ENCODE measurements at regions not wholly inside any gene's neighbourhood (a gene's known extent, or its start where the extent isn't known, plus 50 kb on each side); places are given as distances from the start of the nearest gene placed in this dataset.

GRCh38 chr3:110851736-110852135, 219.9 kb upstream of the NECTIN3 start:
- Histone ChIP-seq H3K36me3 (ENCODE audit: control insufficient read depth, insufficient read depth, low read length) (no peaks in the 10 kb centered on the region), H3K27me3 (ENCODE audit: control insufficient read depth, insufficient read depth, low read length) (no peaks in the 10 kb centered on the region), H3K4me3 (ENCODE audit: low read length) (no peak overlapping the region), H3K4me1 (ENCODE audit: control insufficient read depth, insufficient read depth, low read length) (no peaks in the 10 kb centered on the region), H3K27ac (ENCODE audit: low read length) (no peak overlapping the region), H3K9me3 (replicated peaks; ENCODE audit: control insufficient read depth, low read depth, low read length) (no peaks in the 10 kb centered on the region)
- no peak for DNase-seq

- no peak overlapping the region for H3K27ac ChIP-seq (ENCODE audit: low read length)
- no peak for DNase-seq
- no peak overlapping the region for H3K4me3 ChIP-seq (ENCODE audit: low read length)
- H3K4me1 ChIP-seq (ENCODE audit: control insufficient read depth, insufficient read depth, low read length): no peaks in the 10 kb centered on the region
- no peaks in the 10 kb centered on the region for H3K27me3 ChIP-seq (ENCODE audit: control insufficient read depth, insufficient read depth, low read length)
- H3K36me3 ChIP-seq (ENCODE audit: control insufficient read depth, insufficient read depth, low read length): no peaks in the 10 kb centered on the region
- no peaks in the 10 kb centered on the region for H3K9me3 ChIP-seq (replicated peaks; ENCODE audit: control insufficient read depth, low read depth, low read length)
- no CpG with 5 or more reads among the region's 2 CpGs for WGBS (ENCODE audit: insufficient coverage)
Measured at GRCh38 chr3:110855207-110855606, 216.4 kb upstream of the NECTIN3 start.

GRCh38 chr3:110856916-110857315, 214.7 kb upstream of the NECTIN3 start:
- no peaks in the 10 kb centered on the region for H3K27me3 ChIP-seq (ENCODE audit: control insufficient read depth, insufficient read depth, low read length)

GRCh38 chr3:110858549-110858948, 213.1 kb upstream of the NECTIN3 start:
- no peak overlapping the region for H3K4me3 ChIP-seq (ENCODE audit: low read length)
- H3K27me3 ChIP-seq (ENCODE audit: control insufficient read depth, insufficient read depth, low read length): no peaks in the 10 kb centered on the region
- no CpG with 5 or more reads among the region's 4 CpGs for WGBS (ENCODE audit: insufficient coverage)
- H3K4me1 ChIP-seq (ENCODE audit: control insufficient read depth, insufficient read depth, low read length): no peaks in the 10 kb centered on the region
- H3K9me3 ChIP-seq (replicated peaks; ENCODE audit: control insufficient read depth, low read depth, low read length): no peaks in the 10 kb centered on the region
- no peak overlapping the region for H3K27ac ChIP-seq (ENCODE audit: low read length)
- DNase-seq: no peak
- H3K36me3 ChIP-seq (ENCODE audit: control insufficient read depth, insufficient read depth, low read length): no peaks in the 10 kb centered on the region

More at GRCh38 chr3:110856916-110857315, 214.7 kb upstream of the NECTIN3 start:
- DNase-seq: no peak
- H3K4me1 ChIP-seq (ENCODE audit: control insufficient read depth, insufficient read depth, low read length): no peaks in the 10 kb centered on the region
- WGBS (ENCODE audit: insufficient coverage): 90% methylated on average over 2 of the region's 2 CpGs
- no peaks in the 10 kb centered on the region for H3K36me3 ChIP-seq (ENCODE audit: control insufficient read depth, insufficient read depth, low read length)
- no peaks in the 10 kb centered on the region for H3K9me3 ChIP-seq (replicated peaks; ENCODE audit: control insufficient read depth, low read depth, low read length)
- H3K4me3 ChIP-seq (ENCODE audit: low read length): no peak overlapping the region
- H3K27ac ChIP-seq (ENCODE audit: low read length): no peak overlapping the region

GRCh38 chr3:110859336-110859735, 212.3 kb upstream of the NECTIN3 start:
- Histone ChIP-seq H3K4me1 (ENCODE audit: control insufficient read depth, insufficient read depth, low read length) (no peaks in the 10 kb centered on the region), H3K36me3 (ENCODE audit: control insufficient read depth, insufficient read depth, low read length) (no peaks in the 10 kb centered on the region), H3K9me3 (replicated peaks; ENCODE audit: control insufficient read depth, low read depth, low read length) (no peaks in the 10 kb centered on the region), H3K4me3 (ENCODE audit: low read length) (no peak overlapping the region), H3K27me3 (ENCODE audit: control insufficient read depth, insufficient read depth, low read length) (no peaks in the 10 kb centered on the region), H3K27ac (ENCODE audit: low read length) (no peak overlapping the region)
- WGBS (ENCODE audit: insufficient coverage): no CpG with 5 or more reads among the region's 5 CpGs
- DNase-seq: no peak

GRCh38 chr3:110859993-110860392, 211.6 kb upstream of the NECTIN3 start:
- H3K27me3 ChIP-seq (ENCODE audit: control insufficient read depth, insufficient read depth, low read length): no peaks in the 10 kb centered on the region
- no peak overlapping the region for H3K27ac ChIP-seq (ENCODE audit: low read length)
- DNase-seq: no peak
- no peaks in the 10 kb centered on the region for H3K9me3 ChIP-seq (replicated peaks; ENCODE audit: control insufficient read depth, low read depth, low read length)
- no peaks in the 10 kb centered on the region for H3K36me3 ChIP-seq (ENCODE audit: control insufficient read depth, insufficient read depth, low read length)
- no peaks in the 10 kb centered on the region for H3K4me1 ChIP-seq (ENCODE audit: control insufficient read depth, insufficient read depth, low read length)
- H3K4me3 ChIP-seq (ENCODE audit: low read length): no peak overlapping the region
- no CpG with 5 or more reads among the region's 4 CpGs for whole genome bisulfite sequencing (ENCODE audit: insufficient coverage)

- Histone ChIP-seq H3K27me3 (ENCODE audit: control insufficient read depth, insufficient read depth, low read length) (no peaks in the 10 kb centered on the region), H3K27ac (ENCODE audit: low read length) (no peak overlapping the region), H3K9me3 (replicated peaks; ENCODE audit: control insufficient read depth, low read depth, low read length) (no peaks in the 10 kb centered on the region), H3K4me3 (ENCODE audit: low read length) (no peak overlapping the region), H3K4me1 (ENCODE audit: control insufficient read depth, insufficient read depth, low read length) (no peaks in the 10 kb centered on the region), H3K36me3 (ENCODE audit: control insufficient read depth, insufficient read depth, low read length) (no peaks in the 10 kb centered on the region)
- 60% methylated on average over 1 of the region's 4 CpGs for WGBS (ENCODE audit: insufficient coverage)
- no peak for DNase-seq
Measured at GRCh38 chr3:110865934-110866333, 205.7 kb upstream of the NECTIN3 start.

- no CpG with 5 or more reads among the region's 1 CpG for WGBS (ENCODE audit: insufficient coverage)
- H3K27ac ChIP-seq (ENCODE audit: low read length): no peak overlapping the region
- no peaks in the 10 kb centered on the region for H3K36me3 ChIP-seq (ENCODE audit: control insufficient read depth, insufficient read depth, low read length)
- H3K4me3 ChIP-seq (ENCODE audit: low read length): no peak overlapping the region
- H3K4me1 ChIP-seq (ENCODE audit: control insufficient read depth, insufficient read depth, low read length): no peaks in the 10 kb centered on the region
- no peaks in the 10 kb centered on the region for H3K9me3 ChIP-seq (replicated peaks; ENCODE audit: control insufficient read depth, low read depth, low read length)
- no peaks in the 10 kb centered on the region for H3K27me3 ChIP-seq (ENCODE audit: control insufficient read depth, insufficient read depth, low read length)
- DNase-seq: no peak
Measured at GRCh38 chr3:110868106-110868505, 203.5 kb upstream of the NECTIN3 start.

- no peak for DNase-seq
- Histone ChIP-seq H3K36me3 (ENCODE audit: control insufficient read depth, insufficient read depth, low read length) (no peaks in the 10 kb centered on the region), H3K27me3 (ENCODE audit: control insufficient read depth, insufficient read depth, low read length) (no peaks in the 10 kb centered on the region), H3K9me3 (replicated peaks; ENCODE audit: control insufficient read depth, low read depth, low read length) (no peaks in the 10 kb centered on the region), H3K4me1 (ENCODE audit: control insufficient read depth, insufficient read depth, low read length) (no peaks in the 10 kb centered on the region), H3K27ac (ENCODE audit: low read length) (no peak overlapping the region), H3K4me3 (ENCODE audit: low read length) (no peak overlapping the region)
- WGBS (ENCODE audit: insufficient coverage): 88% methylated on average over 1 of the region's 3 CpGs
Measured at GRCh38 chr3:110869736-110870135, 201.9 kb upstream of the NECTIN3 start.

GRCh38 chr3:110871869-110872268, 199.7 kb upstream of the NECTIN3 start:
- no peak for DNase-seq

GRCh38 chr3:110878692-110879091, 192.9 kb upstream of the NECTIN3 start:
- Histone ChIP-seq H3K4me3 (ENCODE audit: low read length) (no peak overlapping the region), H3K27ac (ENCODE audit: low read length) (no peak overlapping the region), H3K4me1 (ENCODE audit: control insufficient read depth, insufficient read depth, low read length) (no peaks in the 10 kb centered on the region), H3K27me3 (ENCODE audit: control insufficient read depth, insufficient read depth, low read length) (no peaks in the 10 kb centered on the region), H3K9me3 (replicated peaks; ENCODE audit: control insufficient read depth, low read depth, low read length) (no peaks in the 10 kb centered on the region), H3K36me3 (ENCODE audit: control insufficient read depth, insufficient read depth, low read length) (no peaks in the 10 kb centered on the region)
- WGBS (ENCODE audit: insufficient coverage): no CpG with 5 or more reads among the region's 3 CpGs
- no peak for DNase-seq

More at GRCh38 chr3:110871869-110872268, 199.7 kb upstream of the NECTIN3 start:
- Histone ChIP-seq H3K4me1 (ENCODE audit: control insufficient read depth, insufficient read depth, low read length) (no peaks in the 10 kb centered on the region), H3K27ac (ENCODE audit: low read length) (no peak overlapping the region), H3K4me3 (ENCODE audit: low read length) (no peak overlapping the region), H3K9me3 (replicated peaks; ENCODE audit: control insufficient read depth, low read depth, low read length) (no peaks in the 10 kb centered on the region), H3K36me3 (ENCODE audit: control insufficient read depth, insufficient read depth, low read length) (no peaks in the 10 kb centered on the region), H3K27me3 (ENCODE audit: control insufficient read depth, insufficient read depth, low read length) (no peaks in the 10 kb centered on the region)

Data from muscle of leg (tissue), 3 donors.